ENCODE measurements at regions not wholly inside any gene's neighbourhood (a gene's known extent, or its start where the extent isn't known, plus 50 kb on each side); places are given as distances from the start of the nearest gene placed in this dataset.

DNA sequence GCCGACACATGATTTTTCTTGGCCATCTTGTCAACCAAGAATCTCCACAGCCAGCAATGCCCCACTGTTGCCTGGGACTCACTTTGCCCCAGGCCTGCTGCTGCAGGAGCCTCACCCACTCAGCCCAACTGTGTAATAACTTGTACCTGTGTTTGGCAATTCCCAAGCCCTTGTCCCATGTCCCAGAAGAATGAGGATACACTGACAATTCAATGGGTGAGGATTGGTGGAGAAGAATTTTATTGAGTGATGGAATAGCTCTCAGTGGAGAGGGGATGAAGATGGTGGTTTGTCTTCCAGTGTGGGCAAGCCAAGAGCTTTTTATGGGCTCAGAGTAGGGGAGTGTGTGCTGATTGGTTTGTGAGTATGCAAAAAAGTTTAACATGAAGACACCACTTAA is 861.9 kb downstream of the TFAP2A start:
- TF ChIP-seq FOXP2 (optimal IDR thresholded peaks at IDR 0.05; ENCODE audit: borderline replicate concordance, extremely low read depth, extremely low read length, insufficient read depth) (no peak), POLR2AphosphoS5 (IDR thresholded peaks at IDR 0.05; ENCODE audit: low read depth, low read length) (no peak), SIN3A (IDR thresholded peaks at IDR 0.05; ENCODE audit: borderline replicate concordance, insufficient read depth, low read length) (no peak)

DNA sequence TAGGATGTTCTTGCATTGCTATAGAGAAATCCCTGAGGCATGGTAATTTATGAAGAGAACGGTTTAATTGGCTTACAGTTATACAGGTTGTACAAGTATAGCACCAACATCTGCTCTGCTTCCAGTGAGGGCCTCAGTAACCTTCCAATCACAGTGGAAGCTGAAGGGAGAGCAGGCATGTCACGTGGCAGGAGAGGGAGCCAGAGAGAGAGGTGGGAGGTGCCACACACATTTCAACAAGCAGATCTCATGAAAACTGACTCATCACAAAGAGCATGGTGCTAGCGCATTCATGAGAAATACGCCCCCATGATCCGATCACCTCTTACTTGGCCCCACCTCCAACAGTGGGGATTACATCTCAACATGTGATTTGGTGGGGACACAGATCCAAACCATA is 871.2 kb downstream of the TFAP2A start:
- TF ChIP-seq, protein P1, sequence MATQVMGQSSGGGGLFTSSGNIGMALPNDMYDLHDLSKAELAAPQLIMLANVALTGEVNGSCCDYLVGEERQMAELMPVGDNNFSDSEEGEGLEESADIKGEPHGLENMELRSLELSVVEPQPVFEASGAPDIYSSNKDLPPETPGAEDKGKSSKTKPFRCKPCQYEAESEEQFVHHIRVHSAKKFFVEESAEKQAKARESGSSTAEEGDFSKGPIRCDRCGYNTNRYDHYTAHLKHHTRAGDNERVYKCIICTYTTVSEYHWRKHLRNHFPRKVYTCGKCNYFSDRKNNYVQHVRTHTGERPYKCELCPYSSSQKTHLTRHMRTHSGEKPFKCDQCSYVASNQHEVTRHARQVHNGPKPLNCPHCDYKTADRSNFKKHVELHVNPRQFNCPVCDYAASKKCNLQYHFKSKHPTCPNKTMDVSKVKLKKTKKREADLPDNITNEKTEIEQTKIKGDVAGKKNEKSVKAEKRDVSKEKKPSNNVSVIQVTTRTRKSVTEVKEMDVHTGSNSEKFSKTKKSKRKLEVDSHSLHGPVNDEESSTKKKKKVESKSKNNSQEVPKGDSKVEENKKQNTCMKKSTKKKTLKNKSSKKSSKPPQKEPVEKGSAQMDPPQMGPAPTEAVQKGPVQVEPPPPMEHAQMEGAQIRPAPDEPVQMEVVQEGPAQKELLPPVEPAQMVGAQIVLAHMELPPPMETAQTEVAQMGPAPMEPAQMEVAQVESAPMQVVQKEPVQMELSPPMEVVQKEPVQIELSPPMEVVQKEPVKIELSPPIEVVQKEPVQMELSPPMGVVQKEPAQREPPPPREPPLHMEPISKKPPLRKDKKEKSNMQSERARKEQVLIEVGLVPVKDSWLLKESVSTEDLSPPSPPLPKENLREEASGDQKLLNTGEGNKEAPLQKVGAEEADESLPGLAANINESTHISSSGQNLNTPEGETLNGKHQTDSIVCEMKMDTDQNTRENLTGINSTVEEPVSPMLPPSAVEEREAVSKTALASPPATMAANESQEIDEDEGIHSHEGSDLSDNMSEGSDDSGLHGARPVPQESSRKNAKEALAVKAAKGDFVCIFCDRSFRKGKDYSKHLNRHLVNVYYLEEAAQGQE (IDR thresholded peaks at IDR 0.05; ENCODE audit: insufficient read depth in 1 of 2, low read depth in 2 of 2, low read length in 2 of 2) = no peak
- TF ChIP-seq FOXP2 (optimal IDR thresholded peaks at IDR 0.05; ENCODE audit: borderline replicate concordance, extremely low read depth, extremely low read length, insufficient read depth) = no peak
- no peak for TF ChIP-seq TAF1 (IDR thresholded peaks at IDR 0.05; ENCODE audit: borderline replicate concordance, insufficient read depth, low read length)
- TF ChIP-seq POLR2AphosphoS5 (IDR thresholded peaks at IDR 0.05; ENCODE audit: low read depth, low read length) = no peak
- no peak for TF ChIP-seq SIN3A (IDR thresholded peaks at IDR 0.05; ENCODE audit: borderline replicate concordance, insufficient read depth, low read length)

DNA sequence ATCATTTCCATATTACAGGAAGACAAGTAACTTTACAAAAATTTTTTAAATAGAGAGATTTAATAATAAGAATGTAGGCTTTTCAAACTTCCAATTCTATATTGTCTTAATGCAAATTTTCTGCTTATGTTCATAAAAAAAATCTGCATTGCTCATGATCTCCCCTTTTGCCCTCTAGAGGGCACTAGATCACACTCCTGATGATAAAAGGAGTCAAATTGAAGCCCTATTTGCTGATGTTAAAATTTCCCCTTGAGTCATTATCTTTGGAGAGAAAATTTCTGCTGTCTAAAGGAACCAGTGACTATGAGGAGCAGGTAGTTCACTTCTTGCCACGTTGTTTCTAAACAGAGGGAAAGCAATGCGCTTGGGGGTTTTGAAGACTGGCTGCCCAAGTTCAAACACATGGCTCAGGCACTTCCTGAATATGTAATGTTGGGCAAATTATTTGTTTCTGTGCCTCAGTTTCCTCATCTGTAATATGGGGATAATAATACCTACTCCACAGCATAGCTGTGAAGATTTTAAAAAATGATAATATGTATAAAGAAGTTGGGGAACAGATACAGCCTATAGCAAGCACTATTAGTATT is 874.2 kb downstream of the TFAP2A start:
- TF ChIP-seq SIN3A (IDR thresholded peaks at IDR 0.05; ENCODE audit: borderline replicate concordance, insufficient read depth, low read length) (no peak), FOXP2 (optimal IDR thresholded peaks at IDR 0.05; ENCODE audit: borderline replicate concordance, extremely low read depth, extremely low read length, insufficient read depth) (no peak), TAF1 (IDR thresholded peaks at IDR 0.05; ENCODE audit: borderline replicate concordance, insufficient read depth, low read length) (no peak), POLR2AphosphoS5 (IDR thresholded peaks at IDR 0.05; ENCODE audit: low read depth, low read length) (no peak)
- TF ChIP-seq, protein P1 (IDR thresholded peaks at IDR 0.05; ENCODE audit: insufficient read depth in 1 of 2, low read depth in 2 of 2, low read length in 2 of 2) = no peak

DNA sequence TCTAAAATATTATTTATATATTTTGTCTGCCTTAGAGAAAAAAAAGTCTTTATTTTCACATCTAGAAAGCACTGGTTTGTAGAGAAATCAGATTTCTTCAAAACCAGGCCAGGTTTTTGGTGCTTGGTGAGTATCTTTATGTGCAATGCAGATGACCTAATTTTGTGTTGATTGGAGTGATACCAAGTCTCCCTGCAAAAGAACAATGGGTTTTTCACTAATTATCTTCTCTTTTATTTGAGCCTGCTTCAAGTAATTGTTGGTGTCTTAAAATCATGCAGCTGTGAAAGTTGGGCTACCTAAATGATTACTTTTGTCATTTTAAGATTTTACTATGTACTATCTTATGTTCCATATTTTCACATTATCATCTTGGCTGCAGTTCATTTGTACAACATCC is 874.7 kb downstream of the TFAP2A start:
- TF ChIP-seq POLR2AphosphoS5 (IDR thresholded peaks at IDR 0.05; ENCODE audit: low read depth, low read length) (no peak), FOXP2 (optimal IDR thresholded peaks at IDR 0.05; ENCODE audit: borderline replicate concordance, extremely low read depth, extremely low read length, insufficient read depth) (no peak), SIN3A (IDR thresholded peaks at IDR 0.05; ENCODE audit: borderline replicate concordance, insufficient read depth, low read length) (no peak), TAF1 (IDR thresholded peaks at IDR 0.05; ENCODE audit: borderline replicate concordance, insufficient read depth, low read length) (no peak)
- TF ChIP-seq, protein P1 (IDR thresholded peaks at IDR 0.05; ENCODE audit: insufficient read depth in 1 of 2, low read depth in 2 of 2, low read length in 2 of 2) = no peak

DNA sequence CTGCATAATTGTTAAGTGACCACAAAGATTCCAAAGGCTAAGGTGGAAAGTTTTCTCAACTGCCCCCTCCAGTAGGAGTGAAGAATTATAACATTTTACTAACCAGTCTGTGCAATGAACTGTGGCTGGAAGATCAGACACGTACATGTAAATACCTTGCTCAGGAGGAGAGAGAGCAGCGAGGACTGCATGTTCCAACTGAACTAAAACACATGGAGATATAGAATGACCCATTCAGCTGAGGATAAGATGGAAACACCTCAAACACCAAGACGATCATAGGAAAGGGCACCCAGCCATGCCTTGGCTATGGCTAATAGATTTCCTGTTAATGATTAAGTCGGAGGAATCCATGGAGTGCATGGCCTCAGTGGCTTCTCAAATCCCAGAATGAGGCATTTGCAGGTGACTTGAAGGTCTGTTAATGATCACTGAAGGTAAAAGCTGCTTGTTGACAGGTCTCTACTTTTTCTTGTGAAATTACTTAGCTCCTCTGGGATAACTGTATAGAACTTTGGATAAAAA is 875.6 kb downstream of the TFAP2A start:
- TF ChIP-seq POLR2AphosphoS5 (IDR thresholded peaks at IDR 0.05; ENCODE audit: low read depth, low read length) (no peak), TAF1 (IDR thresholded peaks at IDR 0.05; ENCODE audit: borderline replicate concordance, insufficient read depth, low read length) (no peak), SIN3A (IDR thresholded peaks at IDR 0.05; ENCODE audit: borderline replicate concordance, insufficient read depth, low read length) (no peak), FOXP2 (optimal IDR thresholded peaks at IDR 0.05; ENCODE audit: borderline replicate concordance, extremely low read depth, extremely low read length, insufficient read depth) (no peak)
- TF ChIP-seq, protein P1 (IDR thresholded peaks at IDR 0.05; ENCODE audit: insufficient read depth in 1 of 2, low read depth in 2 of 2, low read length in 2 of 2) = no peak

Measured in PFSK-1 (cell line).